Peyer's patch (tissue), 4 donors: ENCODE measurements at regions not wholly inside any gene's neighbourhood (a gene's known extent, or its start where the extent isn't known, plus 50 kb on each side); places are given as distances from the start of the nearest gene placed in this dataset.

Experiments used
- DNase-seq, 3 donors: peaks; one replicate each; pipeline ENCODE4 v3.0.0-alpha.2; 2017 to 2019
- H3K27ac ChIP-seq, 4 donors: fragments of 200-600 bp; sonication (generic); one replicate each; pipeline ENCODE4 v1.5.1; 2016 to 2019
- H3K27me3 ChIP-seq, 2 donors: fragments of 200-600 bp; sonication (generic); one replicate each; pipeline ENCODE4 v1.5.1; 2019
- H3K36me3 ChIP-seq, 3 donors: fragments of 200-600 bp; sonication (generic); one replicate each; pipeline ENCODE4 v1.5.1; 2016 to 2019
- H3K4me1 ChIP-seq, 4 donors: fragments of 200-600 bp; sonication (generic); one replicate each; pipeline ENCODE4 v1.5.1; 2016 to 2019
- H3K4me3 ChIP-seq, 4 donors: fragments of 200-600 bp; sonication (generic); 1 replicate in 3 of 4; 2 replicates in 1 of 4; pipeline ENCODE4 v1.5.1; 2016 to 2019; ENCODE audit warnings: mild to moderate bottlenecking in 1 of 4
- H3K9me3 ChIP-seq, 4 donors: fragments of 200-600 bp; sonication (generic); one replicate each; pipeline ENCODE4 v1.5.1; 2016 to 2019; ENCODE audit warnings: mild to moderate bottlenecking in 1 of 4
- POLR2A ChIP-seq, 2 donors: fragments of 450-650 bp; IDR thresholded peaks; one replicate each; pipeline ENCODE4 v1.5.1; 2017; ENCODE audit warnings: antibody characterized with exemption in 2 of 2, mild to moderate bottlenecking in 2 of 2, moderate library complexity in 2 of 2
- TF ChIP-seq, protein P1 (sequence below), 6 experiments: fragments of 450-650 bp in 4 of 6; fragments of 200-600 bp in 2 of 6; sonication (generic) in 1 of 6; IDR thresholded peaks; one replicate each; pipeline ENCODE4 v1.5.1; 2017 to 2019; ENCODE audit warnings: antibody characterized with exemption in 6 of 6, mild to moderate bottlenecking in 3 of 6, moderate library complexity in 1 of 6

- Histone ChIP-seq H3K27me3 (no peaks in the 10 kb centered on the region), H3K27ac (no peak overlapping the region), H3K4me1 (no peaks in the 10 kb centered on the region), H3K9me3 (no peaks in the 10 kb centered on the region), H3K36me3 (no peaks in the 10 kb centered on the region), H3K4me3 (no peak overlapping the region)
- no peak for DNase-seq
- no peak for TF ChIP-seq POLR2A (IDR thresholded peaks at IDR 0.05)
- TF ChIP-seq, protein P1, sequence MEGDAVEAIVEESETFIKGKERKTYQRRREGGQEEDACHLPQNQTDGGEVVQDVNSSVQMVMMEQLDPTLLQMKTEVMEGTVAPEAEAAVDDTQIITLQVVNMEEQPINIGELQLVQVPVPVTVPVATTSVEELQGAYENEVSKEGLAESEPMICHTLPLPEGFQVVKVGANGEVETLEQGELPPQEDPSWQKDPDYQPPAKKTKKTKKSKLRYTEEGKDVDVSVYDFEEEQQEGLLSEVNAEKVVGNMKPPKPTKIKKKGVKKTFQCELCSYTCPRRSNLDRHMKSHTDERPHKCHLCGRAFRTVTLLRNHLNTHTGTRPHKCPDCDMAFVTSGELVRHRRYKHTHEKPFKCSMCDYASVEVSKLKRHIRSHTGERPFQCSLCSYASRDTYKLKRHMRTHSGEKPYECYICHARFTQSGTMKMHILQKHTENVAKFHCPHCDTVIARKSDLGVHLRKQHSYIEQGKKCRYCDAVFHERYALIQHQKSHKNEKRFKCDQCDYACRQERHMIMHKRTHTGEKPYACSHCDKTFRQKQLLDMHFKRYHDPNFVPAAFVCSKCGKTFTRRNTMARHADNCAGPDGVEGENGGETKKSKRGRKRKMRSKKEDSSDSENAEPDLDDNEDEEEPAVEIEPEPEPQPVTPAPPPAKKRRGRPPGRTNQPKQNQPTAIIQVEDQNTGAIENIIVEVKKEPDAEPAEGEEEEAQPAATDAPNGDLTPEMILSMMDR (IDR thresholded peaks at IDR 0.05): no peak
Observed at GRCh38 chr7:17083392-17084165, 201.8 kb upstream of the AGR3 start.

- Histone ChIP-seq H3K9me3 (no peaks in the 10 kb centered on the region), H3K27me3 (no peaks in the 10 kb centered on the region), H3K27ac (no peak overlapping the region), H3K36me3 (no peaks in the 10 kb centered on the region), H3K4me1 (no peaks in the 10 kb centered on the region), H3K4me3 (no peak overlapping the region)
- no peak for TF ChIP-seq POLR2A (IDR thresholded peaks at IDR 0.05)
- TF ChIP-seq, protein P1 (IDR thresholded peaks at IDR 0.05): no peak
- DNase-seq: no peak
Observed at GRCh38 chr7:17084166-17084475, 202.3 kb upstream of the AGR3 start.

DNA sequence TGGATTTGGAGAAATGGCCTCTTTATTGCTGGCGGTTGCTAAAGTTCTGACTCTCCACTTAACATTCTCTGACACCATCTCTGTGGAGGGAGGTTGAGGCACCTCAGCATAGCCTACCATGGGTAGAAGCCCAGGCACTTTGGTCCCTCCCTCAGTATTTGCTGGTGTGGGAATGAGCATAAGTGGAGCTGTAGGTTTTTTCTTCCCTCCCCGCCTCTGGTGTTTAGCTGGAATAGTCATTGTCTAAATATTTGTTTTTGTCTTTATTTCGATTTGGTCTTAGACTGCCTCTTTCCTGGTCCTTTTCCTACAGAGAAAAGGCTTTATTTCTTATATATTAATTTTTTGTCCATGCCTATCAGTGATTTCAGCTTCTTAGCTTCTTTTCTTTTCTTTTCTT, 203.4 kb upstream of the AGR3 start:
- no peak for DNase-seq
- no peaks in the 10 kb centered on the region for H3K27me3 ChIP-seq
- H3K27ac ChIP-seq: no peak overlapping the region
- H3K4me3 ChIP-seq: no peak overlapping the region
- H3K36me3 ChIP-seq: no peaks in the 10 kb centered on the region
- no peaks in the 10 kb centered on the region for H3K4me1 ChIP-seq
- TF ChIP-seq, protein P1 (IDR thresholded peaks at IDR 0.05): no peak
- TF ChIP-seq POLR2A (IDR thresholded peaks at IDR 0.05): no peak
- H3K9me3 ChIP-seq: no peaks in the 10 kb centered on the region

GRCh38 chr7:17086403-17086802, 204.6 kb upstream of the AGR3 start:
- Histone ChIP-seq H3K27me3 (no peaks in the 10 kb centered on the region), H3K4me3 (no peak overlapping the region), H3K4me1 (no peaks in the 10 kb centered on the region), H3K9me3 (no peaks in the 10 kb centered on the region), H3K36me3 (no peaks in the 10 kb centered on the region), H3K27ac (no peak overlapping the region)
- no peak for DNase-seq
- TF ChIP-seq POLR2A (IDR thresholded peaks at IDR 0.05): no peak
- TF ChIP-seq, protein P1 (IDR thresholded peaks at IDR 0.05): no peak

- TF ChIP-seq, protein P1 (IDR thresholded peaks at IDR 0.05): no peak
- TF ChIP-seq POLR2A (IDR thresholded peaks at IDR 0.05): no peak
- no peaks in the 10 kb centered on the region for H3K36me3 ChIP-seq
- no peaks in the 10 kb centered on the region for H3K27me3 ChIP-seq
- H3K4me1 ChIP-seq: no peaks in the 10 kb centered on the region
- no peak overlapping the region for H3K27ac ChIP-seq
- H3K4me3 ChIP-seq: no peak overlapping the region
- no peak for DNase-seq
- no peaks in the 10 kb centered on the region for H3K9me3 ChIP-seq
Observed at GRCh38 chr7:17090751-17091150, 207.7 kb upstream of the AHR start.

- no peak for DNase-seq
Observed at GRCh38 chr7:17093461-17093860, 205.0 kb upstream of the AHR start.

More at GRCh38 chr7:17093461-17093860, 205.0 kb upstream of the AHR start:
- H3K27ac ChIP-seq: no peak overlapping the region
- no peaks in the 10 kb centered on the region for H3K36me3 ChIP-seq
- no peak overlapping the region for H3K4me3 ChIP-seq
- H3K4me1 ChIP-seq: no peaks in the 10 kb centered on the region
- TF ChIP-seq, protein P1 (IDR thresholded peaks at IDR 0.05): no peak
- TF ChIP-seq POLR2A (IDR thresholded peaks at IDR 0.05): no peak
- no peaks in the 10 kb centered on the region for H3K9me3 ChIP-seq
- H3K27me3 ChIP-seq: no peaks in the 10 kb centered on the region
